NOMO-1 (cell line): ENCODE measurements at regions not wholly inside any gene's neighbourhood (a gene's known extent, or its start where the extent isn't known, plus 50 kb on each side); places are given as distances from the start of the nearest gene placed in this dataset.

Experiments
- DNase-seq, 2 experiments: peaks; one replicate each; lab custom pipeline; 2025; ENCODE audit not compliant: unreplicated experiment in 2 of 2; lab: John Stamatoyannopoulos, UW

- no peak for DNase-seq
These were observed 784.7 kb upstream of the GJE1 start for GRCh38 chr6:141347906-141348492.

DNA sequence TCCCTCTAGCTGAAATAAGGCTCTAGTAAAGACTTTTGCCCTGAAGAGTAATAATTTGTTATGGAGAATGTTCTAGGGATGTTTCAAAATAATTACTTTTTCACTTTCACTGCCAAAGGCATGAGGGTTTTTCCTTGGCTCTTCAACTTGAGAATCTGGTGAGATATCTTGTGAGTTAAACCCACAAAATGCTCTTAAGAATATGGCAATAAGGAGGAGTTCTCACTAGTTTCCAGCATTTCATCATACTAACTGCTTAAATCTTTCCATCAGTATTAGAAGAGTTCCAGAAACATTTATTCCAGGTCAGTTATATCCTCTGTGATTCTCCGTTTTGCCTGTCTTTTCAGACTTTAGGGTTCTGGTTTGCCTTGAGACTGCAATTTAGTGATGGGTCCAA, 785.6 kb upstream of the GJE1 start:
- no peak for DNase-seq

DNA sequence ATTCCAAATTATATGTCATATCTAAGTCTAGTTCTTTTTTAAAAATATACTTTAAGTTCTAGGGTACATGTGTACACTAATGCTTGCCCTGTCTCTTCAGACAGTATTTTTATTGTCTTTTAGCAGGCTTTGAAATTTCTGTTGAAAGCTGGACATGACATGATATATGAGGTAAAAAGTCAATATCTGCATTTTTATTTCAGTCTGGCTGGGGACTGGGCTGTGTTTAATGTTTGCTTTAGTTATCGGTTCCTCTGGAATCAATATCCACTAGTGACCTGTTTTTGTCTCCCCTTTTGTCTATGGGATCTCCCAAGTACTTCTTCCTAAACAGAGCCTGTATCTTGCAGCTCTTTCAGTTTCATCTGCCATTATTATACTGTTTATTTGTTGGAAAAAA, 786.2 kb upstream of the GJE1 start:
- DNase-seq = no peak

- DNase-seq = no peak
These were observed 795.5 kb upstream of the GJE1 start for GRCh38 chr6:141337191-141337590.

GRCh38 chr6:141335477-141336273, 797.0 kb upstream of the GJE1 start:
- DNase-seq = no peak

GRCh38 chr6:141326925-141327324, 805.8 kb upstream of the GJE1 start:
- DNase-seq = no peak

DNA sequence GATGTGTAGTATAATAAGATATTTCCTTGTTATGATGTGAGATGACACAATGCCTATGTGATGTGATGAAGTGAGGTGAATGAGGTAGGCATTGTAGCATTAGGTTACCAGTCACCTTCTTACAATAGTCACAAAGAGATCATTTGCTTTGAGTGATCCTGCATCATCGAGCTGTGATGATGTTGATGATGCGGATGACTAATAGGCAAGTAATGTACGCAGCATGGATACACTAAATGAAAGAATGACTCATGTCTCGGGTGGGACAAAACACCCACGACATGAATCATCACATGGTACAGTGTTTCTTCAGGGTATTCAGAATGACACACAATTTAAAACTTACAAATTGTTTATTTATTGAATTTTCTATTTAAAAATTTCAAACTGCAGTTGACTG, 806.3 kb upstream of the GJE1 start:
- no peak for DNase-seq

DNA sequence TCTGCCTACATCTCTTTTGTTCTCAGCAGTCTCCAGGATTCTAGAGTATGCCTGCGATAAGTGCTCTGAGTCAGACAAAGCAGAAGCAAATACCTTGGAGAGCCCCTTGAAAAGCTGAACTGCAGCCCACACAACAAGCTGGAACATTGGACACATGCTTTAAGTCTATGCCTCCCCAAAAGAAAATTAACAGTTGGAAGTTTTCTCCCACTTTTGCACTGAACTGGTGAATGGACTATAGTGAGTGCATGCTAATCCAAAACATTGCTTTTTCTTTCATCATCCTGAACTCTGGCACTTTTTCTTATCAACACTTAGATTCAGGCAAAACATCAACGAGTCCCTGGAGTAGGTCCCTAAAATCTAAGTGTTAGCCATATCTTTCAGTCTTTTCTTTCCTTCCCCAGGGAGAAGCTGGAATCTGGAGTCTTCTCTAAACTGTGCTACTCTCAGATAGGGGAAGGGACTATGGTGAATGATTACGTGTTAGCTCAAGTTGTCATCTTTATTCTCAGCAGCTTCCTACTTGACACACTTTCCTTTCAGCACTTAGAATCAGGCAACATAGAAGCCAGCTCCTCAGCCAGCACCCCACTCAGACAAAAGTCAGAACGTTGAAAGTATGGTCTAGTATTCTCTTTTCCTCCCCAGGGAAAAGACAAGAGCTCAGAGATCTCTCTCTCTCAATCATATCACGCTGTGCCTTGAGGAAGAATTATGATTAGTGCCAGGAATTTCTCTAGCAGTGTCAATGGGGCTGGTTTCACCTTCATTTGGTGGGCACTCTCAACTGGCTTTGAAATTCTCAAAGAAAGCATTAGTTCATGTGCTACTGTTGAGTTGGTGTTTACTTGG, 811.0 kb upstream of the GJE1 start:
- no peak for DNase-seq

- no peak for DNase-seq
These were observed 816.5 kb upstream of the GJE1 start for GRCh38 chr6:141316236-141316635.

DNA sequence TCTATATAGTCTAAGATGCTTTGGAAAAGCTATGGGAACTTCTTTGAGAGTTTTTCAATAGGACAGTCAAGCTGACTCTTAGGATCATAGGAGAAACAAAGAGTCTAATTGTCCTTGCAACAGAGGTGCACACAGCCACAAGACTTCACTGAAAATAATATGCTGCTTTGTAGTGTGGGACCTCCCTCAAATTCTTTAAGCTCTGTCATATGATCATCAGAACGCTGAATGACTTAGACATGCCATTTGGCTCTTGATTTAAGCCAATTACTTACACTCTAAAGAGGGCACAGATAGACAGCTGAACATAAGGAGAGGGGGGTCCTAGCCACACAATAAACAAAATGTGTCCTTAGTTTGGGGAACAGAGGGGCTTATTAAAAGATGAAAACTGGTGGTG, 818.7 kb upstream of the GJE1 start:
- DNase-seq = no peak

DNA sequence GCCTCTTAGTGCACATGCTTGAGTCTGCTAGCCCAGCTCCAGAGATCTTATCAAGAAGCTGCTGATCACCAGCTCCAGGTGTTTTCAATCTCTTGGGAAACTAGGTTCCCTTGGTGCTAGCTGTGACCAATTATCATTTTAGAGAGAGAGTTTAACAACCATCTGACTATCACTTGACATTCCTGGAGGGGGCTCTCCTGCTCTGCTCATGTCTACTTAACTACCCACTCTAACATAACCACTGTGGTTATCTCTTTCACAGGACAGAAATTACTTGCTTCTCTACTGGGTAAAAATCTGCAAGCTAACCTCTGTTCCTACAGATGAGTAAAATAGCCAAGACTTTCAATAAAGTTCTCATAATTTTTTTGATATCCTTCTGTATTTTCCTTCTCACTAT, 823.4 kb upstream of the GJE1 start:
- DNase-seq = no peak

DNA sequence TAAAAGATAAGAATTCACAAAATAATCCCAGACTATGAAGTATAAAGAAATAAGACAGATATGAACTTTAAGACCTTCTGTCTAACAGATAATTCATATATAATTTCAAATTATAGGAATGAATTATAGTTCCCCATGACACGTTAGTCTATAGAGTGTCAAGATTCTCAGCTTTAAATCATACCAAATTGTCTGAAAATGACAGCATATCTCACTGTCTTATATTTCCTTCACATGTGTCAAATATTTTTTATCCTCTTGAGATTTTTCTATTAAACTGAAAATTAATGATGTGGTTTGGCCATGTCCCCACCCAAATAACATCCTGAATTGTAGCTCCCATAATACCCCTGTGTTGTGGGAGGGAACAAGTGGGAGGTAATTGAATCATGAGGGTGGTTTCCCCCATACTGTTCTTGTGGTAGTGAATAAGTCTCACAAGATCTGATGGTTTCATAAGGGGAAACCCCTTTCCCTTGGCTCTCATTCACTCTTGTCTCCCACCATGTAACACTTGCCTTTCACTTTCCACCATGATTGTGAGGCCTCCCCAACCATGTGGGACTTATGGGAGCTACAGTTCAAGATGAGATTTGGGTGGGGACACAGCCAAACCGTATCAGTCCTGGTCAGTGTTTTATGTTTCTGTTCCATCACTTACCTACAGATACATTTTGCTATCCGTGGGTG, 825.3 kb upstream of the GJE1 start:
- no peak for DNase-seq

DNA sequence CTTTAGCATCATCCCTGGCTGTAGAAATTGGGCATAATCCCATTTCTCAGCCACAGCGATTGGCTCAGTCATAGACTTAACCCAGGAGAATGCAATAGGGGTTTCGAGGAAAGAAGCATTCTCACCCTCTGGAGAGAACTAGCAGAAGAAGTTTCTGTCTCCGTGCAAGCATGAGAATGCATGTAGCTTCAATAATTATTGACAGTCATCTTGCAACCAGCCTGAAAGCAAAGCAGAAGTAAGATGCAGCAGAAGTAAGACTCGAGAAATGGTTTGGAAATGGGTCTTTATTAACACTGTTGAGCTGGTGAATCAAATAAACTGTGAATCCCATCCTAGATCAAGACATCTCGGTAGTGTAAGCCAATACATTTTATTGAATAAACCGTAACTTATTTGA, 828.8 kb upstream of the GJE1 start:
- DNase-seq = peak in 1 of 2 experiments; percentile 3

DNA sequence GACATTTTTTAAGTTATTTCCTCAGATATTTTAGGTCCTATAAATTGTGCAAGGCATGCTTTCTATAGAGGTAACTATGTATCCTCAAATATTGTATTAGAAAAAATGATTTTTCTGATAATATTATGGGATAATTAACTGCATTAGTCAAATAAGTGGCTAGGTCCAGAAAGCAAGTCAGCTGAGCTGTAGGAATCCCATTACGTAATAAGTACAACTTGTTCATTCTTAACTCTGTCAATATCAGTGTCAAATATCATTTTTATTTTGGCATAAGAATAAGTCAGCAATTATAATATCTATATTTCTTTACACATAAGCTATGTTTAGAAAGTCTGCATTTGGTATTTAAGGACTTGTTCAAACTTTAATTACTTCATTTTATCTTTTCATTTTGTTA, 830.9 kb upstream of the GJE1 start:
- no peak for DNase-seq

DNA sequence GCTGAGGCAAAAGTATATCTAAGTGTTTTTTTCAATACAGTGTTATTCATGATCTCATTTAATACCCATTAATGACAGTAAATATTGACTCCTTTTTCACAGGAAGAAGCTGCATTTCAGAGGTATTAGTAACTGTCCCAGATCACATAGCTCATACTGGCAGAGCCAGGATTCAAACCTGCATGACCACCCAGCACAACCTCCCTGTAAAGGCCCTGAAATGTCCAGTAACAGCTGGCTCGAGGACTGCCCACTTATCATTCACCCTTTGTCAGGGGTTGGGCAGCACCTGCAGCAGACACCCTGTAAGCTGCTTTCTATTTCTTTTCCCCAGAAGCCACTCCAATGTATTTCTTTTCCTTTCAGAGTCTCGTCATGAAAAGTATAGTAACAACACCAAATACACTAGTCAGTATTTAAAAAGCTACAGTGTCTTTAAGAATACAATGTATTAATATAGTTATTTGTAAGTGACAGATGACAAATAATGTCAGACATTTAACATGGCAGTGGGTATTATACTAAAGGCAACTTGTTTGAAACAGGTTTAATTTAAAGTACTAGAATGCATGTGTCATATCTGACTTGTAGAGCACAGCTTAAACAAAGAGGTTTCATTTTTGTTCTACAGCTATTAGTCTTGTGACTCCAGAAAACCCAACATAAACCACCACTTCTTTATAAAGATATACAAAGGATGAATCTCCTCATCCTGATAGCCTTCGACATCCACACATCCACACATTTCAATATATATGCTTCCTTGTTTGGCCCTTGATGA, 841.6 kb upstream of the GJE1 start:
- DNase-seq = no peak

GRCh38 chr6:141288947-141289346, 843.8 kb upstream of the GJE1 start:
- no peak for DNase-seq

DNA sequence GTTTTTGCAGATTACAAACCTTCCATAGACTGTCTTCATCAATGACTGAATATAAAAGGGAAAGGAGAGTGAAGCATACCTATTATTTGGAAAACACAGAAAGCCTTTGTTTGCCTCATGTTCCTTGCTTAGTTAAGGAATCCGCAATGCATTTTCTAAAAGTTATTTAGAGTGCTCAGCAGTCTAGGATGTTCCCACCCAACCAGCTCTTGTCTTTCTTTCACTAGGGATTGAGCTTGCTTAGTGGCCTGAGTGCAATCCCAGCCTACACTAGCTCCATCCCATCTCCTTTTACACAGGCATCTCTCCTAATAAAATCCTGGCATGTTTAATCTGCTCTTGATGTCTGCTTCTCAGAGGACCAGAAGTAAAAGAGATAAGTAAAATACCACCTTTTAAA, 850.5 kb upstream of the GJE1 start:
- DNase-seq = no peak

DNA sequence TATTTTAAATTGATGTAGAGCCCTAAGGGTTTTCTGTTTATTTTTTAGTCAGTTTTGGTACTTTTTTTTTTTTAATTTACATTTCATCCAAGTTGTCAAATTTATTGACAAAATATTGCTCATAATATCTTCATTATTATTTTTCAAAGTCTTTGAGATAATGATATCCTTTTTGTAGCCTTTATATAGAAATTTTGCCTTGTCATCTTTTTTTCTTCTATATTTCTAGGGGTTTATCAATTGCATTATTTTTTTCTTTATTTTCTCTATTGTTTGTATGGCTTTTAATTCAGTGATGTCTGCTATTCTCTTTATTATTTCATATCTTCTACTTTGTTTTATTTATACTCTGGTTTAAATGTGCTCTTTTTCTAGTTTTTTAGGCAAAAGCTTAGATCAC, 863.0 kb upstream of the GJE1 start:
- DNase-seq = no peak

DNA sequence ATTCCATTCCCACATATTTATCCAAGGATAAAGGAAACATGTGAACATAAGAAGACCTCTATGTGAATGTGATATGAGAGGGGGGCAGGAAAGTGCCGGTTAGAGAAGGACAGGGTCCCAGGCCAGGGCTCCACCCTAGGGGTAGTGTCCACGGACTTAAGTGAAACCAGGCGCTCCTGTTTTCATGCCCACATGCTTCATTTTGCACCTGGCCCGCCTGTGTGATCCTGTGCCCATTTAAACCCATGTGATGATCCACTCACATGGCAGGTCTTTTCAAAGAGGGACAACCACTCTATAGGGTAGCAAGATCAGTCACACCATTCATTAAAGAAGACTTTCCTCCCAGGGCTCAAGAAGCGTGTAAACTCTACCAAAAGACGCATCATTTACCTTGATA, 865.3 kb upstream of the GJE1 start:
- no peak for DNase-seq
